ENCODE measurements at regions not wholly inside any gene's neighbourhood (a gene's known extent, or its start where the extent isn't known, plus 50 kb on each side); places are given as distances from the start of the nearest gene placed in this dataset.

DNA sequence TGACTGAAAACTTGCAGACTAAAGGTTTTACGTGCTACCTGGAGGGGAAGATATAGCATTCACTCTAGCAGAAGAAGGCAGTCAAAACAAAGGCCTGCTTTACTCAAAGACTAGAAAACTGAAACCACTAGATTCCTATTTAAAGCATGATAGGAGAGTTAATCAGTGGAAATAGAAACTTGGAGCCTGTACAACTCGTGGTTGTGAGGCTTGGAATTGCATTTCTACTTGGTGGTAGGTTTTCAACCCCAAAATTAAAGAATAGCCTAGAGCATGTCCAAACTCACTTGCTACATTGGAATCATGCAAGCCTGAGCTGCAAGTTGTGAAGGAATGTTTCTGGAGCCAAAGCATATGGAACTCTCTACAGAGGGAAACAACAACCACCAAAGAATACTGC is 1526.4 kb upstream of the NUDT12 start:
- H3K36me3 ChIP-seq (replicated peaks; ENCODE audit: insufficient read depth, low read depth), result no peaks in the 10 kb centered on the region
- no peak overlapping the region for H3K27ac ChIP-seq
- WGBS (ENCODE audit: low lambda C conversion rate, missing lambda C conversion rate), result 73% methylated on average over 2 of the region's 2 CpGs
- no peak overlapping the region for H3K4me3 ChIP-seq
- TF ChIP-seq EZH2phosphoT487 (IDR thresholded peaks at IDR 0.05; ENCODE audit: low read depth, severe bottlenecking, unreplicated experiment), result no peak
- no peak for TF ChIP-seq EZH2 (IDR thresholded peaks at IDR 0.05; ENCODE audit: borderline replicate concordance)
- TF ChIP-seq, protein P1, sequence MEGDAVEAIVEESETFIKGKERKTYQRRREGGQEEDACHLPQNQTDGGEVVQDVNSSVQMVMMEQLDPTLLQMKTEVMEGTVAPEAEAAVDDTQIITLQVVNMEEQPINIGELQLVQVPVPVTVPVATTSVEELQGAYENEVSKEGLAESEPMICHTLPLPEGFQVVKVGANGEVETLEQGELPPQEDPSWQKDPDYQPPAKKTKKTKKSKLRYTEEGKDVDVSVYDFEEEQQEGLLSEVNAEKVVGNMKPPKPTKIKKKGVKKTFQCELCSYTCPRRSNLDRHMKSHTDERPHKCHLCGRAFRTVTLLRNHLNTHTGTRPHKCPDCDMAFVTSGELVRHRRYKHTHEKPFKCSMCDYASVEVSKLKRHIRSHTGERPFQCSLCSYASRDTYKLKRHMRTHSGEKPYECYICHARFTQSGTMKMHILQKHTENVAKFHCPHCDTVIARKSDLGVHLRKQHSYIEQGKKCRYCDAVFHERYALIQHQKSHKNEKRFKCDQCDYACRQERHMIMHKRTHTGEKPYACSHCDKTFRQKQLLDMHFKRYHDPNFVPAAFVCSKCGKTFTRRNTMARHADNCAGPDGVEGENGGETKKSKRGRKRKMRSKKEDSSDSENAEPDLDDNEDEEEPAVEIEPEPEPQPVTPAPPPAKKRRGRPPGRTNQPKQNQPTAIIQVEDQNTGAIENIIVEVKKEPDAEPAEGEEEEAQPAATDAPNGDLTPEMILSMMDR (IDR thresholded peaks at IDR 0.05; ENCODE audit: poor library complexity), result no peak
- H3K4me2 ChIP-seq, result no peak overlapping the region
- H2AFZ ChIP-seq, result no peak overlapping the region
- H3K9me2 ChIP-seq (replicated peaks; ENCODE audit: insufficient read depth), result no peaks in the 10 kb centered on the region
- no peaks in the 10 kb centered on the region for H3K9me3 ChIP-seq (ENCODE audit: low read depth)
- H4K20me1 ChIP-seq (ENCODE audit: insufficient read depth, poor library complexity, severe bottlenecking), result no peaks in the 10 kb centered on the region
- no peaks in the 10 kb centered on the region for H3K27me3 ChIP-seq
- no peak for DNase-seq (ENCODE audit: low spot score)
- H3K79me2 ChIP-seq, result no peaks in the 10 kb centered on the region
- no peaks in the 10 kb centered on the region for H3K4me1 ChIP-seq (ENCODE audit: insufficient read depth)

- Histone ChIP-seq H3K9me2 (replicated peaks; ENCODE audit: insufficient read depth) (no peaks in the 10 kb centered on the region), H3K4me1 (ENCODE audit: insufficient read depth) (no peaks in the 10 kb centered on the region), H4K20me1 (ENCODE audit: insufficient read depth, poor library complexity, severe bottlenecking) (no peaks in the 10 kb centered on the region), H3K79me2 (no peaks in the 10 kb centered on the region), H2AFZ (no peak overlapping the region), H3K27me3 (no peaks in the 10 kb centered on the region), H3K9me3 (ENCODE audit: low read depth) (no peaks in the 10 kb centered on the region), H3K36me3 (replicated peaks; ENCODE audit: insufficient read depth, low read depth) (no peaks in the 10 kb centered on the region), H3K4me2 (no peak overlapping the region), H3K27ac (no peak overlapping the region), H3K4me3 (no peak overlapping the region)
- DNase-seq (ENCODE audit: low spot score), result no peak
- 85% methylated on average over 3 of the region's 3 CpGs for WGBS (ENCODE audit: low lambda C conversion rate, missing lambda C conversion rate)
- TF ChIP-seq, protein P1 (IDR thresholded peaks at IDR 0.05; ENCODE audit: poor library complexity), result no peak
- no peak for TF ChIP-seq EZH2 (IDR thresholded peaks at IDR 0.05; ENCODE audit: borderline replicate concordance)
- TF ChIP-seq EZH2phosphoT487 (IDR thresholded peaks at IDR 0.05; ENCODE audit: low read depth, severe bottlenecking, unreplicated experiment), result no peak
Observed at GRCh38 chr5:105088102-105088501, 1525.5 kb upstream of the NUDT12 start.

- no peaks in the 10 kb centered on the region for H3K79me2 ChIP-seq
- DNase-seq (ENCODE audit: low spot score), result no peak
Observed at GRCh38 chr5:105057893-105058292, 1495.3 kb upstream of the NUDT12 start.

More at GRCh38 chr5:105057893-105058292, 1495.3 kb upstream of the NUDT12 start:
- 93% methylated on average over 1 of the region's 1 CpG for WGBS (ENCODE audit: low lambda C conversion rate, missing lambda C conversion rate)
- TF ChIP-seq EZH2phosphoT487 (IDR thresholded peaks at IDR 0.05; ENCODE audit: low read depth, severe bottlenecking, unreplicated experiment) (no peak), EZH2 (IDR thresholded peaks at IDR 0.05; ENCODE audit: borderline replicate concordance) (no peak)
- TF ChIP-seq, protein P1 (IDR thresholded peaks at IDR 0.05; ENCODE audit: poor library complexity), result no peak
- no peaks in the 10 kb centered on the region for H3K9me2 ChIP-seq (replicated peaks; ENCODE audit: insufficient read depth)
- H3K4me2 ChIP-seq, result no peak overlapping the region
- no peak overlapping the region for H3K4me3 ChIP-seq
- no peaks in the 10 kb centered on the region for H3K4me1 ChIP-seq (ENCODE audit: insufficient read depth)
- H3K27ac ChIP-seq, result no peak overlapping the region
- H3K9me3 ChIP-seq (ENCODE audit: low read depth), result no peaks in the 10 kb centered on the region
- no peaks in the 10 kb centered on the region for H4K20me1 ChIP-seq (ENCODE audit: insufficient read depth, poor library complexity, severe bottlenecking)
- no peak overlapping the region for H2AFZ ChIP-seq
- H3K36me3 ChIP-seq (replicated peaks; ENCODE audit: insufficient read depth, low read depth), result no peaks in the 10 kb centered on the region
- no peaks in the 10 kb centered on the region for H3K27me3 ChIP-seq
